ENCODE measurements at regions not wholly inside any gene's neighbourhood (a gene's known extent, or its start where the extent isn't known, plus 50 kb on each side); places are given as distances from the start of the nearest gene placed in this dataset.
A peak's percentile ranks its signal among the peaks of the same experiment; 100 is the strongest.
"Not testable (repeated sequence)": the region's sequence is repeated elsewhere in the genome, so short reads cannot be mapped to it uniquely, and the experiment has no call there.

- no peak for DNase-seq
Measured at GRCh38 chr12:16807731-16808130, 201.8 kb upstream of the LMO3 start.

GRCh38 chr12:16796168-16796567 is 190.2 kb upstream of the LMO3 start:
- DNase-seq, result no peak

- no peak for DNase-seq
Measured at GRCh38 chr12:16789204-16789790, 183.3 kb upstream of the LMO3 start.

GRCh38 chr12:16788506-16789203 is 182.7 kb upstream of the LMO3 start:
- DNase-seq, result no peak

- no peak for DNase-seq
Measured at GRCh38 chr12:16785953-16786352, 180.0 kb upstream of the LMO3 start.

- DNase-seq, result no peak
Measured at GRCh38 chr12:16785524-16785923, 179.6 kb upstream of the LMO3 start.

GRCh38 chr12:16769129-16769528 is 163.2 kb upstream of the LMO3 start:
- DNase-seq, result not testable (repeated sequence)

- no peak for DNase-seq
Measured at GRCh38 chr12:16766736-16767135, 160.8 kb upstream of the LMO3 start.

GRCh38 chr12:16763901-16764300 is 157.9 kb upstream of the LMO3 start:
- DNase-seq, result no peak

GRCh38 chr12:16756833-16757555 is 151.0 kb upstream of the LMO3 start:
- peak; percentile 2 for DNase-seq

- no peak for DNase-seq
Measured at GRCh38 chr12:16730772-16731171, 124.8 kb upstream of the LMO3 start.

- no peak for DNase-seq
Measured at GRCh38 chr12:16726879-16727278, 120.9 kb upstream of the LMO3 start.

GRCh38 chr12:16719713-16720416 is 113.9 kb upstream of the LMO3 start:
- no peak for DNase-seq

GRCh38 chr12:16716928-16717327 is 111.0 kb upstream of the LMO3 start:
- DNase-seq, result no peak

- DNase-seq, result no peak
Measured at GRCh38 chr12:16692099-16692498, 86.1 kb upstream of the LMO3 start.

- no peak for DNase-seq
Measured at GRCh38 chr12:16691624-16692023, 85.7 kb upstream of the LMO3 start.

GRCh38 chr12:16688200-16688599 is 82.2 kb upstream of the LMO3 start:
- no peak for DNase-seq

- no peak for DNase-seq
Measured at GRCh38 chr12:16685107-16685506, 79.1 kb upstream of the LMO3 start.

GRCh38 chr12:16681196-16681595 is 75.2 kb upstream of the LMO3 start:
- no peak for DNase-seq

GRCh38 chr12:16675438-16675837 is 69.5 kb upstream of the LMO3 start:
- no peak for DNase-seq

GRCh38 chr12:16674885-16675284 is 68.9 kb upstream of the LMO3 start:
- DNase-seq, result no peak

GRCh38 chr12:16670456-16671050 is 64.6 kb upstream of the LMO3 start:
- DNase-seq, result no peak

GRCh38 chr12:16669756-16670155 is 63.8 kb upstream of the LMO3 start:
- no peak for DNase-seq

Data from NCI-H510A (cell line).